Activated T-helper 1 cell treated with anti-CD3 and anti-CD28 coated beads, Interleukin-2, amount 50 U/mL, for 16 hours (primary cell): ENCODE measurements at regions not wholly inside any gene's neighbourhood (a gene's known extent, or its start where the extent isn't known, plus 50 kb on each side); places are given as distances from the start of the nearest gene placed in this dataset.

Source experiments
- DNase-seq, 2 donors: peaks; one replicate each; pipeline ENCODE4 v3.0.0-alpha.2; 2020; ENCODE audit warnings: low read depth in 1 of 2, low spot score in 1 of 2

- DNase-seq = no peak
These were observed 114.3 kb downstream of the ASCL4 start for GRCh38 chr12:107888789-107889188.

- DNase-seq = no peak
These were observed 117.5 kb downstream of the ASCL4 start for GRCh38 chr12:107891967-107892366.

GRCh38 chr12:107894589-107894988 lies 120.1 kb downstream of the ASCL4 start:
- DNase-seq = no peak

GRCh38 chr12:107895966-107896365 lies 121.5 kb downstream of the ASCL4 start:
- no peak for DNase-seq

- no peak for DNase-seq
These were observed 126.1 kb downstream of the ASCL4 start for GRCh38 chr12:107900588-107900987.

GRCh38 chr12:107903341-107904061 lies 129.0 kb downstream of the ASCL4 start:
- no peak for DNase-seq

GRCh38 chr12:107906707-107907106 lies 132.2 kb downstream of the ASCL4 start:
- no peak for DNase-seq

- peak; percentile 24 to 29 for DNase-seq
These were observed 138.0 kb downstream of the ASCL4 start for GRCh38 chr12:107912421-107913004.

GRCh38 chr12:107914460-107914977 lies 140.0 kb downstream of the ASCL4 start:
- DNase-seq = no peak

GRCh38 chr12:107917912-107918800 lies 143.7 kb downstream of the ASCL4 start:
- DNase-seq = no peak

GRCh38 chr12:107921062-107921461 lies 146.6 kb downstream of the ASCL4 start:
- DNase-seq = no peak

- DNase-seq = no peak
These were observed 150.6 kb downstream of the ASCL4 start for GRCh38 chr12:107925125-107925524.

- no peak for DNase-seq
These were observed 154.9 kb downstream of the ASCL4 start for GRCh38 chr12:107929436-107929835.

- no peak for DNase-seq
These were observed 157.3 kb downstream of the ASCL4 start for GRCh38 chr12:107931761-107932160.

GRCh38 chr12:107938446-107938845 lies 163.9 kb downstream of the ASCL4 start:
- no peak for DNase-seq

- DNase-seq = no peak
These were observed 174.0 kb downstream of the ASCL4 start for GRCh38 chr12:107948391-107948945.

GRCh38 chr12:107951024-107951423 lies 176.5 kb downstream of the ASCL4 start:
- no peak for DNase-seq

GRCh38 chr12:107955966-107956643 lies 173.0 kb upstream of the WSCD2 start:
- no peak for DNase-seq

- no peak for DNase-seq
These were observed 171.6 kb upstream of the WSCD2 start for GRCh38 chr12:107957459-107957858.

GRCh38 chr12:107963635-107964034 lies 165.5 kb upstream of the WSCD2 start:
- no peak for DNase-seq

GRCh38 chr12:107967170-107967569 lies 161.9 kb upstream of the WSCD2 start:
- no peak for DNase-seq
